Astrocyte of the hippocampus (primary cell): ENCODE measurements at regions not wholly inside any gene's neighbourhood (a gene's known extent, or its start where the extent isn't known, plus 50 kb on each side); places are given as distances from the start of the nearest gene placed in this dataset.

ENCODE experiments used
- DNase-seq: peaks from one replicate; pipeline ENCODE4 v3.0.0; 2011; ENCODE audit warnings: low read depth, low spot score

DNA sequence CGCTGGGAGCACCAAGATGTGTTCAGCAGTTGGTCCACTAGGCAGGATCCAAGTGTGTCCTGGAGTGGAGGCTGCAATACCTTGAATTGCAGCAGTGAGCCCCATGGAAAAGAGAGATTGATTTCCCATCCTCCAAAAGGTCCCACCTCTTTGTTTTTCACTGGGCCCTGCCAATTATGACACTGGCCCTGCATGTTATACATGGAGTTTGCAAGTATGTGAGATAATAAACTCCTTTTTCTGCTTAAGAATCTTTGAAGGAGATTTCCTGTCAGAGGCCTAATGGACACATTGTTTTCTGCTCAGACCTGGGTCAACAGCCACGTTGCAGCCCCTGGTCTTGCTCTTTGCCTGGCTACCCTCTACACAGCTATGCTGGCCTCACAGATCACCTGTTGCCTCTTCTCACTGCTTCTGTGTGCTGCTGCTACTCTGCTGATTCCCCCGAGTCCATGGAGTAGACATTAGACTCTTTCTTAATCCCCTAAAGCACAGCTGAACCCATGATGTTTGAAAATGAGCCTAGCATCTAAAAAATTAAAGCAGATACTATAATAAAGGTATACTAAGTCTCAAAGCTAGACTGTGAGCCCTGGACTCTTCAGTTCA is 341.9 kb upstream of the CDH11 start:
- no peak for DNase-seq

DNA sequence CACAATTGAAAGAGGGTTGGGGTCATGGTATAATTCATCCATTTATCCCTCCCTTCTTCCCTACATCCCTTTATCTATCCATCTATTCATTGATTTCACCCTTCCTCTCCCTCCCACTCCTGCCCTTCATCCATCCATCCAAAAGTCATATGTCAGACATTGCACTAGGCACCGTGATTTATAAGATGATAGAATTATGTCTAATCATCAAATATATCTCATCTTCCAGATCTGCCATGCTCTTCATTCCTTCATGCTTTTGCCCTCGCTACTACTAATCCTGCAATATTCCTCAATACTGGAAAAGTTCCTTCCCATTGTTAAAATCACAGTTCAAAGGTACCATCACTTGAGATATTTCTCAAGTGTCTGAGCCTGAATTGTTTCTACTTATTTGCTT is 335.2 kb upstream of the CDH11 start:
- DNase-seq, result no peak

DNA sequence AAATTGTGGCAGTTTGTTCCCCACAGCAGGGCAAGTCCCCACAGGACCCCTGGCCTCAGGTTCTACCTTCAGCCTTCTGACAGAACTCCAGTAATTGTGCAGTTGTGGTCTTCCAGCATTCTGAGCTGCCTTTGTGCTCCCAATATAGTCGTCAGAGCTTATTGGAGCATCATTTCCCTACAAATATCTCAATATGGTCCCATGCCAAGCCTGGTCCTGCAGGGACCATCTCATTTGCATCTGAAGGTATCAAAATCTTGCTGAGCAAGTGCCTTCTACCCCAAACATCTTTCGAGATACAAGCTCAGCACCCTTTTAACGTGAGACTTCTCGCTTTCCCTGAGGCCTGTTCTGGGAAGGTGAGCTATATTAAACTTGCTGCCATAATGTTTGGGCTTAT is 333.9 kb upstream of the CDH11 start:
- DNase-seq, result no peak

DNA sequence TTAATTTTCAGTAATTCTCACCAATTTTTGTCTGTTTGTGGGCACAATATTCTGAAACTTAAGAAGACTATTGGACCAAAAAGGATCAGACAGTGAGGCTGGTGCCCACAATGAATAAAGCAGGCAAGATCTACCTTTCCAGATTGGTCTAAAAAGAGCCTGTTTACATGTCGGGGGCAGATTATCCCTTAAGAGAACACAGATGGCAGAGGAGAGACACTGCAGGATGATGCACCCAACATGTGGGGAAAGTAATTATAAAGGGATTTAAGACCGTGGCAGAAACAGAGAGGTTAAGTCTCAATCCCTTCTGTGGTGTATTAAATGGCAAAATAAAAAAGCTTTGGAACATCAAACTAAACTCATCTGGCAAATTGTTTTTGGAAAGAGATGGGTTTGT is 331.8 kb upstream of the CDH11 start:
- no peak for DNase-seq

DNA sequence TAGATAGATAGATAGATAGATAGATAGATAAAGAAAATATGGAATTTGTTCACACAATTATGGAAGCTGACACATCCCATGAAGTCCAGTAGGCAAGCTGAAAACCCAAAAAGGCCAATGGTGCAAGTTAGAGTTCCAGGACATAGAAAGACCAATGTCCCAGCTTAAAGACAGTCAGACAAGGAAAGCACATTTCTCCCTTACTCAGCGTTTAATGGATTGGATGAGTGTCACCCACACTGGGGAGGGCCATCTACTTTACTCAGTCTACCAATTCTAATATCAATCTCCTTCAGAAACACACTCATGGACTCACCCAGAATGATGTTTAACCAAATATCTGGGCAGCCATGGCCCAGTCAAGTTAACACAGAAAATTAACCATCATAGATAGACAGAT is 327.7 kb upstream of the CDH11 start:
- no peak for DNase-seq

DNA sequence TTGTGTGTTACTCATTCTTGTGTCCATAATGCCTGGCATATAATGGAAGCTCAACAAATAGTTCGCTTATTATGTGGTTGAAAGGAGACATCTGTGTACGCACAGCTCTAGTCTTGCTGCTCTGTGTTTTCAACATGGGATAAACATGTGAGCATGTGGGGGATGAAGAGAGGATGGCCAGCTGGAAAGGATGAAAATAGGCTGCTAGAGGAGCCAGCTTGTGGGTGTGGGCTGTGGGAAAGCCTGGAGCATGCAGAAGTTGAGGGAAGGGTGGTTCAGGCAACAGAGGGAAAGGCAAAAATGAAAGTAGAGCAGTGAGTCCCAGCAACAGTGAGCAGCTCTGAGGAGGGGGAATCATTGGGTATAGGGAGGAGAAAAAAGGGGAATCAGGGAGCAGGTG is 324.6 kb upstream of the CDH11 start:
- DNase-seq, result no peak

DNA sequence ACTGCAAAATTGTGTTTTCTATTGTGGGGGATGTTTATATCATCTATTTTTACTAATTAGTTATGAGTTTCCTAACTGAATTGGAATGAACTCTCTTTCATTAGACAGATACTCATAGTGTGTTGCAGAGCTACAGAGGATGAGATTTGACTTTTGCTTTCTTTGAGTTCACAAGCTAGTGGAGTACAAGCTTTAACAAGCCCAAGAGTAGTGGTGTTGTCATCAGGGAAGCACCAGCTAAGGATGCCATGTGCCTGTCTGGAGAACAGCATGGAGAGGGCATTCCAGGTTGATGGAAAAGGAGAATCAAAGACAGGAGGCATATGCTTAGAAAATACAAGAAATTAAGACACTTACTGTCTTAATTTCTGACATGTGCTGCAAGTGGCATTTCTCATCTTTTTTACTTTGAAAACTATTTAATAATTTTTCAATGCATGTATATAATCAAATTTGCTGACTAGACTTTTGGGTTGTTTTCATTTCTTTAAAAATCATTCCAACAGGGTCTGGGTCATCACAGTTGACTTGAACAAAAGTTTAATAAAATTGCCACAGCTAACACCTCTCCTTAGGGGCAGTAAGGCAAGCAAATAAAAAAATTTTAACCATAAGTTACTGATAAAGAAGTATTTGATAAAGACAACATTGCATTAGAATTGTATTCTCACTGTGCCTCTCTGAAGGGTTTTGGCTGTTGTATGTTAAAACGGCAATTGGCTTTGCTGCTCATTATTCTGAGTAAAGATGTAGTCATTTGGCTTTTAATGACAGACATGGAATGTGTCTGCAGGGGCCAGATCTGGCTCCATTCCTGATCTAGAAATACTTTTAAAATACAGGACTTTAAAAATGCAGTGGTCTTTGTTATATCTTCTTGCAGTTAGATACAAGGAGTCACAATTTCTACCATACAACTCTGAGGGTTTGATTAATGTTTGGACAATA is 323.7 kb upstream of the CDH11 start:
- peak; percentile 7 for DNase-seq

DNA sequence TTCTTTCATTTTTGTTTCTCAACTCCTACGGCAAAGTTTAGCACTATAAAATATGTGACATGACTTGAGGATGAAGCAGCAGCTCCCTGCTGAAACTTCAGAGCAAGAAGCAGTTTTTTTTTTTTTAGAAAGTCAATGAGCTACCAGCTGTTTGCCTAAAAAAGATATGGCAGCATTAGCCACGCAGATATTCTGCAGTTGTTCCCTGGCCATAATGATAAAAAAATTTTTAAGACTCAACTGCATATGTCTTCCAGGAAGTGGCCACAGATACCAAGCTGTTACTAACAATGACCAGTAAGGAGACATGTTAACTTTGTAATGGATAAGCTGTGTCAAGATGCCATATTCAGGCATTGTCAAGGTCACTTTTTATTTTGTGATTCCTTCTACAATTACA is 319.6 kb upstream of the CDH11 start:
- DNase-seq, result no peak

DNA sequence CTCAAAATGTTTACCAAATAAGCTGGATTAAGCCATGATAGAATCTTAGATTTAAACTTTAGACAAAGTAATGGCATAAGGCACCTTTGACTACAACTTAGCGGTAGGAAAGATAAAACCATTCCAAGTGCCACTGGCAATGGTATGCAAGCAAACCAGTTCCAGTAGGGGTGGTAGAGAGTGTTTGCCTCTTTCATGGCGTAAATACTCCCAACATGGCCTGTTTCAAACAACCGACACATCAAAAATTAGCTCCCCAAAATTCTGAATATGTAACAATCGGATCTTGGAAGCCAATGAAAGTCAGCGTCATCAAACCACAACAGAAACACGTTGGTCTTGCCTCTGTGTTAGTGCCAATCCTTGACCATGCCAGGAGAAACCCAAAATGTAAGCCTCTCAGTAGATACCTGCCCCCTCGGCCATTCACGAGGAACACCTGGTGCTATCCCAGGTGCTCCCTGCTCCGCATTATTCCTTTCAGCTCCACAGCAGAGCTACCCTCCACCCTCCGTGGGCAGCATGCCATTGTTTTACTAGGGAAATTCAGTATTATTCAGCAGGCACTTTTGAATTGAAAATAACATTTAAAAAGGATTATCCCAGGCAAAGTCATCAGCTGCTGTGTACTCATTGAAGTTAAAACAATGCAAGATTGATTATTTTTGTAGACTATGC is 307.8 kb upstream of the CDH11 start:
- DNase-seq, result no peak

DNA sequence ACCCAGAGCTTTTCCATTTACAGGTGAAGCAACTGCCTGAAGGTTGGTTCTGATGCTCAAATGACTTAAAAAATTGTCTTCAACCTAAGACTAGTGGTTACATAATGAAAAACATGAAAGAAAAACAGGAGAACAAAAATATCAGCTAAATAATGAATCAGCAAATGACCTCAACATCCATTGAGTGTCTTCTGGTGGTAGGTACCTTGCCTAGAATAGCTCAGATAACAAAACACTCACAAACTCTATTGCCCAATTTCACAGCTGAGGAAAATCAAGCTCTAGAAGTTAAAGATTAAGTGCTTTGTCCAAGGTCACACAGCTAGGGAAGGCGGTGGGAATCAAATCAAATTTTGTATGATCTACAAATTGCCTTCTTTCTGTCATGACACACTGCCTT is 304.6 kb upstream of the CDH11 start:
- no peak for DNase-seq

DNA sequence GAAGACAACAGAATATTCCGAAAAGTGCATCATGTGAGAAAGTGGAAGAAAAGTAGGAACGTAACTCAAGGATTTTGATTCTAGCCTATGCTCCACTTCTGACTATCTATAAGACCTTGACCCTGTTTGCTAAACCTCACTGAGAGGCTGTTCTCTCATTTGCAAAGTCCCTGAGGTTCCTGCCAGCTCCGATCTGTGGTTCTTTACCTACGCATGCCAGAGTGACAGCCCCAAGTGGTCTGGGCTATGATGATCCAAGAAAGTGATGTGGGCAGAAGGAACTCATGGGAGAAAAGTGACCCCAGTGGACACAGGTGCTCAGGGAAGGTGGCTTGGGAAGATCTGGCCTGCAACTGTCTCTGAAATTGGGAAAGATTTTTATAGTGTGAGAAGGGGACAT is 301.1 kb upstream of the CDH11 start:
- DNase-seq, result no peak

DNA sequence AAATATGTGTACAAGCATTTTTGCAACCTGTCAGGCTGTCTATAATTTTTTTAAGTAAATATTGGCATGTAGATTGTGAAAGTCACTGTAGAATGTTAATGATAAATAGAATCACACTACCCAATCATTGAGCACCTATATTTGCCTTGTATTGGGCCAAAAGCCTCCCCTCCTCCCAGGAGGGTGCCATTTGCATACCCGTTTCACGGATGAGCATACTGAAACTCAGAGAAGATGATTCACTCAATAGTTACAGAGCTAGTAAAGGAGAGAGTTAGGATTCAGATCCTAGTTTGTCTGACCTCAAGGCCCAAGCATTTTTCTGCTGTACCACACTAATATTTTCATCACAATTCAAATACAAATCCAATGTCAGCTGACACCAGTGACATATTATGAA is 299.7 kb upstream of the CDH11 start:
- DNase-seq, result no peak

DNA sequence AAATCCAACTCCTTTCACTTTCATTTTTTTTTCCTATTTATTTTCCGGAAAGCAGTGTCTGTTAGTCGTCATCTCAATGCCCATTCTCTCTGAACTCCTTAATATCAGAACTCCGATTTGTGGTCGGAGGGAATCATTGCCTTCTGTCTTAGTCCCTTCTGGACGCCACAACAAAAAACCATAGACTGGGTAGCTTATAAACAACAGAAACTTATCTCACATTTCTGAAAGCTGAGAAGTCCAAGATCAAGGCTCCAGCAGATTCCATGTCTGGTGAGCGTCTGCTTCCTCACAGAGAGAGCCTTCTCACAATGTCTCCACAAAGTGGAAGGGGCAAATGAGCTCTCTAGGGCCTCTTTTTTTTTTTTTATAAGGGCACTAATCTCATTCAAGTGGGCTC is 296.6 kb upstream of the CDH11 start:
- no peak for DNase-seq

DNA sequence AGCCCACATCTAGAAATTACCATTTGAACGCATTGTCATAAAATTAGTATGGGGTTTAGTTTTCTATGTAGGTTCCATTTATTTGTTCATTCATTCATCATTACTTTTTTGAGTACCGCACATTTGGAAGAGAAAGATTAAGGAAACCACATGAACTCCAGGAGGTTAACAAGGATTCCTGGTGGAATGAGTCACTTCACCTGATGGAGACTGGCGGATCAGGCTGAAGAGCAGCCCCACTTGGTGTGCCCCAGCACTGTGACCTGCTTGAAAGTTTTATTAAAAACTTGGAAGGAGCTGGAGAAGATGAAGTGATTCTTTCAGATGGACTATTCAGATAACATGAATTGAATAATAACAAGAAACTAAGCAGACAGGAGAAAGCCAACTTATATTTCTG is 293.6 kb upstream of the CDH11 start:
- DNase-seq, result peak; percentile 57

DNA sequence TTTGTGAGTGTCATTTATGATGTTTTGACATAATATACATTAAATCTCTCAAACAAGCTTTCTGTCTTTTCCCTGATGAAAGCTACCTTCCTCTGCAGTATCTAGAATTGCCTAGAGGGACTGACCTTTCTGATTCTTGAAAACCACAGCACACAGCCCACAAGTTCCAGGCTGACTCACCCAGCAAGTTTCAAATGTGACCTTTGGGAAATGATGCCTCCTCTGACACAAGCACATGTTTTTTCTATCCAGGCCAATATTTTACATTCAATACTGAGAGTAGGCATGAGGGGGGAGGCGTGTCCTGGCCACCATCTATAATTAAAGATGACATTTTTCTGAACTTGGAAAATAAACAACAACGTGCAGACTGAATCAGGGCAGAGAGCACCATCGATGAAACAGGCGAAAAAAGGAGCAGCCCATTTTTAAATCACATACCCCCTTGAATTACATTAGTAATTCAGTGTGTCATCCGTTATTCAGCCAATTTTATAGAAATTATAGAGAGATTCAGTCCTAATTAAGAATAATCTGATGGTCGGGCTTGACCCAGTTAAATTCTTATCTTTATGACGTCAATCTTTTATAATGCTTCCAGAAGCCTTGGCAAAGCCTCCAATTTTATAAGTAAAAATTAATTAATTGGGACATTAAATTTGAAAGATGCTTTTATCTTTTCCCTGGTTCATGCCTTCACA is 292.6 kb upstream of the CDH11 start:
- peak; percentile 60 for DNase-seq

DNA sequence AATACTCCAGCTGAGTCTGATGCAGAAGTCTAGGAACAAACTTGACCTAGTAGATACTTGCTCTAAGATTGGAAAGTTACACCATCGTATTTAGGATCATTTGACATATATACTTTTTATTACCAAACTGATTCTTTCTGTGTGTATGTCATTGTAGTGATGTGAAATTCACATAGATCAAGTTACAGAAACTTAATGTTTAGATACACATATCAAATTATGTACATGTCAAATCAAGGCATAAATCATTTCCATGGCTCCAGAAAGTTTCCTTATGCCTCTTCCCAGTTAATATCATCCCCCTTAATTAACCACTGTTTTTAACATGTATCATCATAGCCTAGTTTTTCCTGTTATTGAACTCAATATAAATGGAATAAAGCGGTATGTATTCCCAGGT is 292.0 kb upstream of the CDH11 start:
- DNase-seq, result no peak

DNA sequence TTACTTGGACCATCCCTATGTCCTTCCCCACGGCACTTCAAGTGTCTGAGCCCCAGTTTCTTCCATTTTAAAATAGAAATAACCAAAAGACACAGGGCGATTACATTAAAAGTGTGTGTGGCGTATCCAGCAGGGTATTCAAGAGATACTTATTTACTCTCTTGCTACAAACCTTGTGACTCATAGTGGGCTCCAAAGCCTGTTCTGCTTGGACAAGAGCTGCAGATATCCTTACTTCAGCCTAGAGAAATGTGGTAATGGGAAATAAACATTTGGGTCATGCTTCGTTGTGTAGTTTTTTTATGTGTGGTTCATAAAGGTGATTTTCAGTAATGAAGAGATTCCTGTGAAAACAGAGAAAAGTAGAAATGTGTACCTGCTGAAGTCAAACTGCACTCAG is 288.9 kb upstream of the CDH11 start:
- DNase-seq, result peak; percentile 20

DNA sequence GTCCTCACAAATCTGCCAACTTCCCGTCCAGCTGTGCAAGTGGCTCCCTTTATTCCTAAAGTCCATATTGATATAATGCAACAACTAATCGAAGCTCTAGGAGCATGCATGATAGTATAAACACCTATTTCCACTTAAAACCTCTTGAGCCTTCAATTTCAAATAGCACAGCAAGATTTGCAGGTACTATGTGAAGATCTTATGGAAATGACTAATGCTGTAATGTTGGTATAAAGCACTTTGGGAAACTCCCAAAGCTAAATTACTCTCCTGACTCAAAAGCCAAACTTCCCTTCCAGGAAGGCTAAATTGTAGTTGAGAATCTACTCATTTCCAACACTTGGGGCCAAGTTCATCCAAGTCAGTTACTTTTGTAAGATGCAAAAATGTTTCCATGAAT is 287.6 kb upstream of the CDH11 start:
- no peak for DNase-seq

DNA sequence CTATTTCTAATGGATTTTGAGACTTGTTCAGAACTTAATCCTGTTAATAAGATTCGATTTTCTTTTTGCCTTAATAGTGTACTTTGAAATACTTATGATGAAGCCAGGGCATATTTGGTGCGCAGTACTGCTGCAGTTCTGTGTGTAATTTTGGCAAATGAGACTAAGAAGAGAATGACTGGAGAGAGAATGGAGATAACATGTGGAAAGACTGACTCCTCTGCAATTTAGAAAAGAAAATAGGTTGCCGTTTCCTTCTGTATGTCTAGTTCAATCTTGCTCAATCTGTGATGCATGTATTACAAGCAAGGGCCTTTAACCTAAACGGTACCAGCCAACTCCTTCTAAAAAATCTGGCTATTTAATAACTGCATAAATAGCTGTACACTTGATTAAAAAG is 285.1 kb upstream of the CDH11 start:
- DNase-seq, result no peak

DNA sequence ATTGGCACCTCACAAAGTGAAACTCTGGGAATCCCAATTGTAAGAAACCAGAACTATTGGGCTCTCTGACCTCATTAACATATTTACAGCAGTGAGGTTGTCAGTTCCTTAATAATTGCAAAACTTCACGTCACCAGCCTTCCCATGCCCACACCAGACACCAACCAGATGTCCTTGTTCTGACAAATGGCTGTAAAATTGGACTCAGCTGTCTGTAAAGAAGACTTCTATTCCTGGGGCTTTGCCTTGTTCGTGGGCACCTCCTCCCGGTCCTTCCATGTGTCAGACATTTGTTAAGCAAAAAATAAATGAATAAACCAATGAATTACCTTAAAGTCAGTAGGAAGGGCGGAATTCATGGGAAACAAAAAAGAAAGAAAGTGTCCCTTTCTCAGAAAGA is 284.3 kb upstream of the CDH11 start:
- DNase-seq, result no peak

DNA sequence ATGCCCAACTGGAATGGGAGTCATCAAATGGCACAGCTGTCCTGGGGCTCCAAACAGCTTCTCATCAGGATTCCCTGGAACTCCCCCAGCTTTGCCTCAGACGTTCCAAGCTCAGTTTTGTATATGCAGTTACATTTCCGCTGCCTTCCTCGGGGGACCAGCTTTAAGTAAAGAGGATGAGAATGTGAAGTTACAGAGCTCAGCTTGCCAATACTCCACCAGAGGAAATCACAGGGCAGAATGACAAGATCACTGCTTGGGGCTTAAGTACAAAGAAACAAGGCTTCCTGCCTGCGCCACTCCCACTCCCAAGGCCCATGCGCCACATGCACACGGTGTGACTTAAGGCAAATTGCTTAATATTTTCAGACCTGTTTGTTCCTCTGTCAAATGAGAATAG is 272.4 kb upstream of the CDH11 start:
- DNase-seq, result no peak
